ENCODE measurements at regions not wholly inside any gene's neighbourhood (a gene's known extent, or its start where the extent isn't known, plus 50 kb on each side); places are given as distances from the start of the nearest gene placed in this dataset.
A peak's percentile ranks its signal among the peaks of the same experiment; 100 is the strongest.
"Not testable (repeated sequence)": the region's sequence is repeated elsewhere in the genome, so short reads cannot be mapped to it uniquely, and the experiment has no call there.

DNA sequence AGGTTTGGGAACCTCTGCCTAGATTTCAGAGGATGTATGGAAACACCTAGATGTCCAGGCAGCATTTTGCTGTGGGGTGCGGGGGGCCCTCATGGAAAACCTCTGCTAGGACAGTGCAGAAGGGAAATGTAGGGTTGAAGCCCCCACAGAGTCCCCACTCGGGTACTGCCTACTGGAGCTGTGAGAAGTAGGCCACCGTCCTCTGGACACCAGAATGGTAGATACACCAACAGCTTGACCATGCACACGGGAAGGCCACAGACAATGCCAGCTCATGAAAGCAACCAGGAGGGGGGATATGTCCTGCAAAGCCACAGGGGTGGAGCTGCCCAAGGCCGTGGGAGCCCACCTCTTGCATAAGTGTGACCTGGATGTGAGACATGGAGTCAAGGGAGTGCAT lies 1336.5 kb downstream of the SPATA31A7 start:
- H3K36me3 ChIP-seq; intact Hi-C loops (cut with DNase I; ENCODE audit: low total_unique reads): not testable (repeated sequence)

GRCh38 chr9:62532162-62532776 lies 1342.4 kb downstream of the SPATA31A7 start:
- H3K27ac ChIP-seq; H3K27me3 ChIP-seq; intact Hi-C loops (cut with DNase I; ENCODE audit: low total_unique reads); H3K9me3 ChIP-seq; H3K4me1 ChIP-seq; H3K4me3 ChIP-seq; DNase-seq; H3K36me3 ChIP-seq: not testable (repeated sequence)

More for the DNA sequence above, 1336.5 kb downstream of the SPATA31A7 start:
- H3K4me1 ChIP-seq, H3K27ac ChIP-seq, H3K4me3 ChIP-seq, H3K9me3 ChIP-seq, H3K27me3 ChIP-seq, DNase-seq: not testable (repeated sequence)

- H3K36me3 ChIP-seq; H3K27me3 ChIP-seq; H3K27ac ChIP-seq; H3K9me3 ChIP-seq; H3K4me1 ChIP-seq; intact Hi-C loops (cut with DNase I; ENCODE audit: low total_unique reads); H3K4me3 ChIP-seq: not testable (repeated sequence)
- DNase-seq = peak; percentile 14 to 48
These were observed 1342.9 kb downstream of the SPATA31A7 start for GRCh38 chr9:62532777-62533173.

DNA sequence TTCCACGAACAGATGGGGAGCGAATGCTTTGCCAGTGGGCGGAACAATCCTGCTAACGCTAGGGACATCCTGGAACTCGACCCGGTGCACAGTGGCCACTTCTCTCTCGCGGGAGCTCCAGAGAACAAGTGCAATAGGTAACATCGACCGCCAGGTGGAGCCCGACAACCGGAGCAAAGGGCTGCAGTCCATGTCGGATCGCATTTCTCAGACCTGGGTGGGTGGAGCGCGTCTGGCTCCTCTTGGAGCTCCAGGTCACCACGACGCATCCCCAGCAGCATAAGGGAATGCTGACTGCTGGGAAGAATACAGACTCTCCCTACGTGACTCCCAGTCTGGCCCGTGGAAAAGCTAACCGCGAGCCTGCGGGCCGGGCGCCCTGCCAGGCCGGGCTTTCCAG lies 1360.7 kb downstream of the SPATA31A7 start:
- H3K27ac ChIP-seq; H3K4me3 ChIP-seq; H3K4me1 ChIP-seq; DNase-seq; H3K36me3 ChIP-seq; intact Hi-C loops (cut with DNase I; ENCODE audit: low total_unique reads); H3K9me3 ChIP-seq; H3K27me3 ChIP-seq: not testable (repeated sequence)

- H3K27ac ChIP-seq; H3K9me3 ChIP-seq; H3K27me3 ChIP-seq; H3K36me3 ChIP-seq; H3K4me1 ChIP-seq; H3K4me3 ChIP-seq; DNase-seq; intact Hi-C loops (cut with DNase I; ENCODE audit: low total_unique reads): not testable (repeated sequence)
These were observed 1370.8 kb downstream of the SPATA31A7 start for GRCh38 chr9:62560603-62561002.

DNA sequence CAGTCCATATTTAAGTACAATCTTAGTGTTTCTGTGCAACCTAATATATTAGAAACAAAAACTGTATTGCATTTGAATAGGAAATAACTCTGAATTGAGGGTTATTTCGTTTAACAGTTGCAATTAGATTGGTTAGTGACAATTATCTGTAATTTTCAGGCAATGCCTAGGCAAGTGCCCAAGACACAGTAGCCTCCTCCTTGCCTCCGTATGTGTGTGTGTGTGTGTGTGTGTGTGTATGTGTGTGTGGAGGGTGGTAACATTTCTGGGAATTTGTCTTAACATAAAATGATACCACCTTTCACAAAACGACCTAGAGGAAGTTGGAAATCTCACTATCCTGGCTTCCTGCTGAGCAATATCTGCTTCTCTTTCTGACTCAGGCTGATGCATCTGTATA lies 1375.3 kb downstream of the SPATA31A7 start:
- H3K36me3 ChIP-seq; intact Hi-C loops (cut with DNase I; ENCODE audit: low total_unique reads); H3K27ac ChIP-seq; H3K9me3 ChIP-seq; H3K4me1 ChIP-seq; H3K4me3 ChIP-seq; DNase-seq; H3K27me3 ChIP-seq: not testable (repeated sequence)

GRCh38 chr9:62566430-62566829 lies 1376.6 kb downstream of the SPATA31A7 start:
- intact Hi-C loops (cut with DNase I; ENCODE audit: low total_unique reads); H3K9me3 ChIP-seq; H3K4me1 ChIP-seq; DNase-seq; H3K27ac ChIP-seq; H3K36me3 ChIP-seq; H3K27me3 ChIP-seq; H3K4me3 ChIP-seq: not testable (repeated sequence)

GRCh38 chr9:62597128-62597527 lies 1407.3 kb downstream of the SPATA31A7 start:
- H3K4me1 ChIP-seq; H3K36me3 ChIP-seq; intact Hi-C loops (cut with DNase I; ENCODE audit: low total_unique reads); H3K27me3 ChIP-seq; DNase-seq; H3K27ac ChIP-seq; H3K9me3 ChIP-seq; H3K4me3 ChIP-seq: not testable (repeated sequence)

Data from uterus (tissue), 3 donors.